Gastroesophageal sphincter (tissue), 4 donors: ENCODE measurements at regions not wholly inside any gene's neighbourhood (a gene's known extent, or its start where the extent isn't known, plus 50 kb on each side); places are given as distances from the start of the nearest gene placed in this dataset.

Source experiments
- ATAC-seq: fragments of 150-250 bp; one replicate; pipeline ENCODE4 v1.9.1; 2016; ENCODE audit warnings: mild to moderate bottlenecking, moderate library complexity
- H3K27ac ChIP-seq, 4 donors: fragments of 200-600 bp; sonication (generic) in 3 of 4; 1 replicate in 3 of 4; 2 replicates in 1 of 4; pipeline ENCODE4 v1.5.1; 2016 to 2019
- H3K27me3 ChIP-seq: fragments of 200-600 bp; sonication (generic); one replicate; pipeline ENCODE4 v1.5.1; 2019
- H3K36me3 ChIP-seq, 2 donors: fragments of 200-600 bp; sonication (generic); one replicate each; pipeline ENCODE4 v1.5.1; 2019; ENCODE audit warnings: control low read depth in 1 of 2
- H3K4me1 ChIP-seq, 3 donors: fragments of 200-600 bp; sonication (generic); 1 replicate in 2 of 3; 2 replicates in 1 of 3; pipeline ENCODE4 v1.5.1; 2016 to 2019; ENCODE audit warnings: control low read depth in 2 of 3
- H3K4me3 ChIP-seq, 2 donors: fragments of 200-600 bp; sonication (generic); one replicate each; pipeline ENCODE4 v1.5.1; 2019; ENCODE audit warnings: mild to moderate bottlenecking in 1 of 2, moderate library complexity in 1 of 2
- H3K9me3 ChIP-seq, 3 donors: fragments of 200-600 bp; sonication (generic); one replicate each; pipeline ENCODE4 v1.5.1; 2017 to 2019; ENCODE audit warnings: control low read depth in 2 of 3
- CTCF ChIP-seq, 4 experiments: fragments of 200-600 bp in 2 of 4; fragments of 450-650 bp in 2 of 4; sonication (generic) in 1 of 4; IDR thresholded peaks; one replicate each; pipeline ENCODE4 v1.5.1; 2017 to 2019; ENCODE audit warnings: antibody characterized with exemption in 4 of 4, mild to moderate bottlenecking in 2 of 4, moderate library complexity in 2 of 4
- EP300 ChIP-seq: sonication (generic); formaldehyde crosslinking; IDR thresholded peaks from one replicate; pipeline ENCODE4 v1.6.1; 2017; ENCODE audit warnings: antibody characterized with exemption, mild to moderate bottlenecking
- POLR2A ChIP-seq, 2 donors: fragments of 450-650 bp; IDR thresholded peaks; one replicate each; pipeline ENCODE4 v1.6.1; 2017; ENCODE audit warnings: antibody characterized with exemption in 2 of 2, mild to moderate bottlenecking in 2 of 2, moderate library complexity in 1 of 2
- POLR2AphosphoS5 ChIP-seq: sonication (generic); formaldehyde crosslinking; IDR thresholded peaks from one replicate; pipeline ENCODE4 v1.6.1; 2017; ENCODE audit warnings: antibody characterized with exemption
- WGBS, 2 donors: methylation state at CpG; one replicate each; pipeline ENCODE4 v1.1.5; 2018; ENCODE audit warnings: low coverage in 1 of 2; 5-methylcytosine and 5-hydroxymethylcytosine counted together

GRCh38 chr22:49519117-49519737, 308.4 kb downstream of the BRD1 start:
- WGBS, 2 donors = 27 to 57% methylated on average over 6 to 15 of the region's 18 CpGs
- no peak overlapping the region for H3K27ac ChIP-seq

GRCh38 chr22:49518436-49518970, 309.2 kb downstream of the BRD1 start:
- WGBS, 2 donors = 43 to 80% methylated on average over 1 to 8 of the region's 22 CpGs
- no peak for ATAC-seq
- Histone ChIP-seq H3K4me3 (no peak overlapping the region), H3K9me3 (peaks cover 0 to 24% (median 0%) of the 10 kb centered on the region in 3 donors), H3K27me3 (peaks cover 84% of the 10 kb centered on the region), H3K27ac (no peak overlapping the region), H3K4me1 (no peaks in the 10 kb centered on the region), H3K36me3 (no peaks in the 10 kb centered on the region)
- TF ChIP-seq POLR2A (IDR thresholded peaks at IDR 0.05) = no peak
- no peak for TF ChIP-seq CTCF (IDR thresholded peaks at IDR 0.05)
- no peak for TF ChIP-seq POLR2AphosphoS5
- no peak for TF ChIP-seq EP300

More at GRCh38 chr22:49519117-49519737, 308.4 kb downstream of the BRD1 start:
- no peaks in the 10 kb centered on the region for H3K36me3 ChIP-seq
- peaks cover 0 to 24% (median 0%) of the 10 kb centered on the region in 3 donors for H3K9me3 ChIP-seq
- H3K4me3 ChIP-seq = no peak overlapping the region
- H3K27me3 ChIP-seq = peaks cover 83% of the 10 kb centered on the region
- no peaks in the 10 kb centered on the region for H3K4me1 ChIP-seq
- no peak for ATAC-seq
- TF ChIP-seq CTCF (IDR thresholded peaks at IDR 0.05) (no peak), EP300 (no peak), POLR2A (IDR thresholded peaks at IDR 0.05) (no peak)

GRCh38 chr22:49517667-49518185, 309.9 kb downstream of the BRD1 start:
- Histone ChIP-seq H3K4me3 (no peak overlapping the region), H3K27ac (no peak overlapping the region), H3K4me1 (no peaks in the 10 kb centered on the region), H3K36me3 (no peaks in the 10 kb centered on the region), H3K27me3 (peaks cover 81% of the 10 kb centered on the region), H3K9me3 (peaks cover 0 to 24% (median 0%) of the 10 kb centered on the region in 3 donors)
- 79 to 88% methylated on average over 4 to 14 of the region's 23 CpGs for WGBS, 2 donors
- ATAC-seq = no peak
- TF ChIP-seq POLR2A (IDR thresholded peaks at IDR 0.05) (no peak), EP300 (no peak)

- H3K27me3 ChIP-seq = peaks cover 76% of the 10 kb centered on the region
- H3K27ac ChIP-seq = no peak overlapping the region
- H3K36me3 ChIP-seq = no peaks in the 10 kb centered on the region
- WGBS, 2 donors = 100% methylated on average over 1 of the region's 16 CpGs; no CpG with 5 or more reads in 1 of the 2 donors
- H3K4me3 ChIP-seq = no peak overlapping the region
- ATAC-seq = no peak
- TF ChIP-seq CTCF (IDR thresholded peaks at IDR 0.05) (no peak), EP300 (no peak), POLR2A (IDR thresholded peaks at IDR 0.05) (no peak), POLR2AphosphoS5 (no peak)
- no peaks in the 10 kb centered on the region for H3K4me1 ChIP-seq
- peaks cover 0 to 24% (median 0%) of the 10 kb centered on the region in 3 donors for H3K9me3 ChIP-seq
Observed at GRCh38 chr22:49517211-49517610, 310.5 kb downstream of the BRD1 start.

- H3K4me3 ChIP-seq = no peak overlapping the region
- H3K4me1 ChIP-seq = no peaks in the 10 kb centered on the region
- no peak overlapping the region for H3K27ac ChIP-seq
- ATAC-seq = no peak
- peaks cover 58% of the 10 kb centered on the region for H3K27me3 ChIP-seq
- WGBS, 2 donors = 68 to 77% methylated on average over 9 to 11 of the region's 11 CpGs
- no peak for TF ChIP-seq POLR2AphosphoS5
- TF ChIP-seq EP300 = no peak
- TF ChIP-seq POLR2A (IDR thresholded peaks at IDR 0.05) = no peak
- H3K9me3 ChIP-seq = peaks cover 0 to 16% (median 0%) of the 10 kb centered on the region in 3 donors
- H3K36me3 ChIP-seq = no peaks in the 10 kb centered on the region
Observed at GRCh38 chr22:49515475-49515874, 312.2 kb downstream of the BRD1 start.

- H3K4me1 ChIP-seq = no peaks in the 10 kb centered on the region
Observed at GRCh38 chr22:49514641-49515040, 313.0 kb downstream of the BRD1 start.

More at GRCh38 chr22:49514641-49515040, 313.0 kb downstream of the BRD1 start:
- H3K4me3 ChIP-seq = no peak overlapping the region
- ATAC-seq = no peak
- TF ChIP-seq POLR2AphosphoS5 (no peak), CTCF (IDR thresholded peaks at IDR 0.05) (no peak), EP300 (no peak), POLR2A (IDR thresholded peaks at IDR 0.05) (no peak)
- WGBS, 2 donors = 71 to 72% methylated on average over 4 to 8 of the region's 10 CpGs
- H3K36me3 ChIP-seq = no peaks in the 10 kb centered on the region
- H3K27me3 ChIP-seq = peaks cover 50% of the 10 kb centered on the region
- H3K27ac ChIP-seq = no peak overlapping the region
- peaks cover 0 to 13% (median 0%) of the 10 kb centered on the region in 3 donors for H3K9me3 ChIP-seq
